Right cardiac atrium (tissue), 5 donors: ENCODE measurements at regions not wholly inside any gene's neighbourhood (a gene's known extent, or its start where the extent isn't known, plus 50 kb on each side); places are given as distances from the start of the nearest gene placed in this dataset.

Source experiments
- ATAC-seq, 2 donors: fragments of 200-7000 bp; cut with Tn5 transposase; one replicate each; pipeline versions ENCODE4 v1.8.0 to v1.9.1; 2020; ENCODE audit warnings: moderate library complexity in 2 of 2, mild to moderate bottlenecking in 1 of 2
- DNase-seq, 3 donors: peaks; one replicate each; pipeline ENCODE4 v3.0.0-alpha.2; 2020
- H3K27ac ChIP-seq: one replicate; pipeline ENCODE4 v1.5.1; 2013; ENCODE audit warnings: mild to moderate bottlenecking, low read length, control low read depth, moderate library complexity
- H3K27me3 ChIP-seq: one replicate; pipeline ENCODE4 v1.6.1; 2013; ENCODE audit not compliant: control insufficient read depth, insufficient read depth
- H3K4me1 ChIP-seq: one replicate; pipeline ENCODE4 v1.6.1; 2013; ENCODE audit warnings: low read length; ENCODE audit not compliant: control insufficient read depth, insufficient read depth
- H3K4me3 ChIP-seq: one replicate; pipeline ENCODE4 v1.5.1; 2013; ENCODE audit warnings: low read length, control low read depth
- H3K9me3 ChIP-seq: one replicate; pipeline ENCODE4 v1.6.1; 2013; ENCODE audit warnings: low read length; ENCODE audit not compliant: control insufficient read depth
- WGBS: extraction: QIAGEN DNeasy Blood & Tissue Kit; methylation state at CpG from one replicate; pipeline ENCODE4 v1.1.7; 2013; 5-methylcytosine and 5-hydroxymethylcytosine counted together
- intact Hi-C, 4 donors: fragments of 100-400 bp; cut with DNase I; formaldehyde crosslinking; loops; one replicate each; pipeline versions ENCODE4 v1.11.0 to v1.14.0; 2022 to 2023
- donor health status: healthy with polysubstance abuse.
- donor health status: DM: no; HTN: yes; CAD: no.
- donor health status: DM: no; HTN: no; CAD: no.
- donor health status: DM: no; HTN: yes; CAD: no; lungs with severe emphysema.
- donor health status: DM: yes; HTN: yes; CAD: no.

DNA sequence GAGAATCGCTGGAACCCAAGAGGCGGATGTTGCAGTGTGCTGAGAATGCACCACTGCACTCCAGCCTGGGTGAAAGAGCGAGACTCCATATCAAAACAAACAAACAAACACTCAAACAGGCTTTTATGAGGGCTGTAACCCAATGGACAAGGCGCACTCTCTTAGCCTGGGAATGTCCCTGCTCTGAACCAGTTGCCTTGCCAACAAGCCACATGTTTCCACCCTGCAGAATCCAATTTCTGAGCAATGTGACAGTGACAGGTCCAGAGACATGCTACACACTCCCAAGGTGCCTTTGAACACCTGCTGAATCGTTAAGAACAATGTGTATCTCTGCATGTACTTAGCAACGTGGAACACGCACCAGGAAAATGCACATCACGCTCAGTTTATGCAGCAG is 186.8 kb upstream of the AUTS2 start:
- Histone ChIP-seq H3K27ac (no peak overlapping the region), H3K4me1 (peaks cover 1% of the 10 kb centered on the region), H3K9me3 (no peaks in the 10 kb centered on the region), H3K27me3 (no peaks in the 10 kb centered on the region), H3K4me3 (no peak overlapping the region)
- 83% methylated on average over 8 of the region's 8 CpGs for WGBS
- intact Hi-C loops = loop anchor here in 1 of 4 donors (10.0 kb wide), 1 partner anchor 483 kb away; no protein-coding TSS in a partner anchor
- ATAC-seq = peak in 1 of 2 donors; percentile 35
- DNase-seq = no peak

DNA sequence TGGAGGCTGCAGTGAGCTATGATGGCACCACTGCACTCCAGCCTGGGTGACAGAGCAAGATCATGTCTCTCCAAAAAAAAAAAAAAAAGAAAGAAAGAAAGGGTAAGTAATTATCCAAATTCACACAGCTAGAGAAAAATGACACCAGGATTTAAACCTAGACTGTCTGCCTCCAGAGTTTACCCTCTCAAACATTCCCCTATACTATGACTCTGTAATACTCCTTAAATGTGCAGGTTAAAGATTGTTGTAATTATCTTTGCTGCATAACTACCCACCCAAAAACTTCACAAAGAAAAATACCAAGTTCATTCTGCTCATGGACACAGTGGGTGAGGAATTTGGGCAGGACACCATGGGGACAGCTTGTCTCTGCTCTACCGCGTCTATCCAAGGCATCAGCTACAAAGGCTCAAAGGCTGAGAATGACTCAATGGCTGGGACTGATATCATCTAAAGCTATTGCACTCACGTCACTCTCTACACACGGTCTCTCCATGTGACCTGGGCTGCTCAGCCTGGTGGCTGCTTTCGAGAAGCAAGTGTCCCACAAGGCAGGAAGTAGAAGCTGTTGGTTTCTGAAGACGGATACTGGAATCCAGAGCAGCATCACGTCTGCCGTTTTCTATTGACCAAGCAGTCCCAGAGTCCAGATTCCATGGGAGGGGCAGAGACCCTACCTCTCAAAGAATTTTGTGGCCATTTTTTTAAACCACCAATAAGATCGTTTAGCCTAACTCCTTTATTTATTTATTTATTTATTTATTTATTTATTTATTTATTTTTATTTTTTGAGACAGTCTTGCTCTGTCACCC is 185.7 kb upstream of the AUTS2 start:
- peaks cover 1% of the 10 kb centered on the region for H3K4me1 ChIP-seq
- no peaks in the 10 kb centered on the region for H3K27me3 ChIP-seq
- peak; percentile 93 to 99 for ATAC-seq
- H3K4me3 ChIP-seq = no peak overlapping the region
- DNase-seq = peak in 2 of 3 donors; percentile 67 to 78
- no peaks in the 10 kb centered on the region for H3K9me3 ChIP-seq
- intact Hi-C loops = loop anchor here in 1 of 4 donors (10.0 kb wide), 1 partner anchor 482 kb away; no protein-coding TSS in a partner anchor
- WGBS = 24% methylated on average over 9 of the region's 9 CpGs
- no peak overlapping the region for H3K27ac ChIP-seq

DNA sequence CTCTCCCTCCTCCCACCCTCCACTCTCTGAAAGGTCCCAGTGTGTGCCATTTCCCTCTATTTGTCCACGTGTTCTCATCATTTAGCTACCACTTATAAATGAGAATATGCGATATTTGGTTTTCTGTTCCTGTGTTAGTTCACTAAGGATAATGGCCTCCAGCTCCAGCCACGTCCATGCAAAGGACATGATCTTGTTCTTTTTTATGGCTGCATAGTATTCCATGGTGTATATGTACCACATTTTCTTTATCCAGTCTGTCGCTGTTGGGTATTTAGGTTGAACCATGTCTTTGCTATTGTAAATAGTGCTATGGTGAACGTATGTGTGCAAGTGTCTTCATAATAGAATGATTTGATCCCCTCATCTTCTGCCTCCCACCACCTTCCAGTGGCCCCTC is 183.7 kb upstream of the AUTS2 start:
- H3K27me3 ChIP-seq = no peaks in the 10 kb centered on the region
- DNase-seq = no peak
- H3K4me3 ChIP-seq = no peak overlapping the region
- peaks cover 1% of the 10 kb centered on the region for H3K4me1 ChIP-seq
- H3K9me3 ChIP-seq = no peaks in the 10 kb centered on the region
- intact Hi-C loops = loop anchor here in 1 of 4 donors (10.0 kb wide), 1 partner anchor 480 kb away; no protein-coding TSS in a partner anchor
- no peak overlapping the region for H3K27ac ChIP-seq
- no peak for ATAC-seq
- 95% methylated on average over 5 of the region's 5 CpGs for WGBS

DNA sequence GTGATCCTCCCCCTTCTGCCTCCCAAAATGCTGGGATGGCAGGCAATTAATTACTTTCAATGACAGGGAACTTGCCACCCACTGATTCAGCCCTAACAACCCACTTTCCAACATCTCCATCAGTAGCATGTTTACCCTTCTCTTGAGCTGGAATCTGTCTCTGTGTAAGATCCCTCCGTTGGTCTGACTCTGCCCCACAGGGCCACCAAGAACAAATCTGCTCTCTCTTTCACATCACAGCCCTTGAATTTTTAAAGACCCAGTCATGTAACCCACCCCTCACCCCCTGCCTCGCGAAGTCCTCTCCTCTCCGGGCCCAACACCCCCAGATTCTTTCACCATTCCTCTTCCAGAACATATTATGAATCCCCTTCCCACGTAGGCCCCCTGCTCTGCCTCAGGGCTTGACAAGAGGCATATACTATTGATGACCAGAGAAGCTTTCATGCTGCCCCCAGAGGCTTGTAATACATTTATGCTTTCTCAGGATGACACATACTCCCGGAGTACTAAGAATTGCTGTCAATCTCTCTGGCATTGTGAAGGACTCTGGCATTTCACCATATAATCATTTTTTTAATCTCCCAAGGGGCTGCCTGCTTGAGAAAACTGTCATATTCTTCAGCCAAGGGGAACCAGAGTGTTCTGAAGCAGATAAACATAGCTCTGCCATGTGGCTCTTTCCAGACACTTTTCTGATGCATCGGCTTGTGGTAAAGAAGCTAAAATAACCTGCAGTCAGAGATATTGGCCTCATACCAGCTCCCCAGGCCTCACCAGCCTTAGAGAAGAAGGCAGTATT is 179.2 kb upstream of the AUTS2 start:
- no peak overlapping the region for H3K4me3 ChIP-seq
- 60% methylated on average over 7 of the region's 7 CpGs for WGBS
- no peaks in the 10 kb centered on the region for H3K9me3 ChIP-seq
- intact Hi-C loops = loop anchor here in 1 of 4 donors (10.0 kb wide), 1 partner anchor 476 kb away; no protein-coding TSS in a partner anchor
- no peaks in the 10 kb centered on the region for H3K27me3 ChIP-seq
- DNase-seq (no peak), ATAC-seq (no peak)
- H3K4me1 ChIP-seq = no peaks in the 10 kb centered on the region
- H3K27ac ChIP-seq = no peak overlapping the region

- WGBS = 80% methylated on average over 5 of the region's 5 CpGs
- intact Hi-C loops = loop anchor here in 1 of 4 donors (10.0 kb wide), 1 partner anchor 475 kb away; no protein-coding TSS in a partner anchor
- Histone ChIP-seq H3K9me3 (no peaks in the 10 kb centered on the region), H3K27me3 (no peaks in the 10 kb centered on the region), H3K4me1 (no peaks in the 10 kb centered on the region), H3K27ac (no peak overlapping the region), H3K4me3 (no peak overlapping the region)
- ATAC-seq (no peak), DNase-seq (no peak)
Measured at GRCh38 chr7:69419934-69420333, 178.3 kb upstream of the AUTS2 start.

DNA sequence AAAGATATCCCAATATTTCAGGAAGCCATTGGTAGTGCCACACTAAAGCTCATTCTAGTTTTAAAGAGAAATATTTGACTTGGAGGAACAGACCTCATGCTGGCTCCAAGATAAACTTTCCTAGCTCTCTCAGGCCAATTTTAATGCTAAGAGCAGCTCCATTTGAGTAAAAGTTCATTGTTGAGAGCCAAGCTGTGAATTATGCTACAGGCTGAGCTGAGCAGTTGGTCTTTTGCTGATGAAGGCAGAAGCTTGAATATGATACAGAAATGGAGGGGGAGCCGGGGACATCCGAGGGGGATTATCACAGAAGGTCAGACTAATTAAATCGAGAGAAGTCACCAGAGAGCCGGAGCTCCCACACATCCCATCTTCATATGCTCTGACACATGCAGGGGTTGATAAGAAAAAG is 175.7 kb upstream of the AUTS2 start:
- Histone ChIP-seq H3K4me1 (no peaks in the 10 kb centered on the region), H3K4me3 (no peak overlapping the region), H3K27ac (no peak overlapping the region), H3K27me3 (no peaks in the 10 kb centered on the region), H3K9me3 (no peaks in the 10 kb centered on the region)
- 36% methylated on average over 4 of the region's 4 CpGs for WGBS
- intact Hi-C loops = no loop called here
- ATAC-seq = peak; percentile 63 to 80
- DNase-seq = no peak

DNA sequence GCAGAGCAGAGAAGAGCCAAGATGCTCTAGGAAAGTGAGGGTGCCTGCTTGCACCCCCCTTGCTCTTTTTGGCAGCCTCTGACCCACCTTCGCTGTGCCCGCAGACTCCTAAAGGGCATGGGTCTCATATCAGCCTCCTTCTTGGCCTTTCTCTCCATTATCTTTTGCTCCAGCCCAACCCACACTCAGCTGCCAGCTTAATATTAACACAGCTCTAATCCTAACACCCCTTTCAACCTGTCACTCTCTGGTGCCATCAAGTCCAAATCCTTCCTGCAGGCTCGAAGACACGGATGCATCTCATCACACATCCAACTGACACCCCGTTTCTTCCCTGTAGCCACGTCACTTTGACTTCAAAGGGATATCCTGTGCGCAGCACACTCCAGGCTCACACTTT is 171.6 kb upstream of the AUTS2 start:
- H3K27ac ChIP-seq = no peak overlapping the region
- no peaks in the 10 kb centered on the region for H3K27me3 ChIP-seq
- WGBS = 67% methylated on average over 7 of the region's 7 CpGs
- ATAC-seq (no peak), DNase-seq (no peak)
- intact Hi-C loops = no loop called here
- H3K4me1 ChIP-seq = peaks cover 2% of the 10 kb centered on the region
- H3K4me3 ChIP-seq = no peak overlapping the region
- no peaks in the 10 kb centered on the region for H3K9me3 ChIP-seq

GRCh38 chr7:69428089-69428488 is 170.2 kb upstream of the AUTS2 start:
- no peaks in the 10 kb centered on the region for H3K27me3 ChIP-seq
- no peak overlapping the region for H3K27ac ChIP-seq
- 68% methylated on average over 4 of the region's 4 CpGs for WGBS
- no peak overlapping the region for H3K4me3 ChIP-seq
- intact Hi-C loops = no loop called here
- DNase-seq (no peak), ATAC-seq (no peak)
- no peaks in the 10 kb centered on the region for H3K9me3 ChIP-seq
- peaks cover 2% of the 10 kb centered on the region for H3K4me1 ChIP-seq

- 5% methylated on average over 16 of the region's 16 CpGs for WGBS
- DNase-seq = peak; percentile 80 to 93 (median 92)
- ATAC-seq = peak; percentile 88 to 92
- no peaks in the 10 kb centered on the region for H3K9me3 ChIP-seq
- no peak overlapping the region for H3K27ac ChIP-seq
- peaks cover 2% of the 10 kb centered on the region for H3K4me1 ChIP-seq
- H3K27me3 ChIP-seq = no peaks in the 10 kb centered on the region
- intact Hi-C loops = no loop called here
- peak overlapping the region; percentile 17 for H3K4me3 ChIP-seq
Measured at GRCh38 chr7:69429911-69430383, 168.3 kb upstream of the AUTS2 start.

DNA sequence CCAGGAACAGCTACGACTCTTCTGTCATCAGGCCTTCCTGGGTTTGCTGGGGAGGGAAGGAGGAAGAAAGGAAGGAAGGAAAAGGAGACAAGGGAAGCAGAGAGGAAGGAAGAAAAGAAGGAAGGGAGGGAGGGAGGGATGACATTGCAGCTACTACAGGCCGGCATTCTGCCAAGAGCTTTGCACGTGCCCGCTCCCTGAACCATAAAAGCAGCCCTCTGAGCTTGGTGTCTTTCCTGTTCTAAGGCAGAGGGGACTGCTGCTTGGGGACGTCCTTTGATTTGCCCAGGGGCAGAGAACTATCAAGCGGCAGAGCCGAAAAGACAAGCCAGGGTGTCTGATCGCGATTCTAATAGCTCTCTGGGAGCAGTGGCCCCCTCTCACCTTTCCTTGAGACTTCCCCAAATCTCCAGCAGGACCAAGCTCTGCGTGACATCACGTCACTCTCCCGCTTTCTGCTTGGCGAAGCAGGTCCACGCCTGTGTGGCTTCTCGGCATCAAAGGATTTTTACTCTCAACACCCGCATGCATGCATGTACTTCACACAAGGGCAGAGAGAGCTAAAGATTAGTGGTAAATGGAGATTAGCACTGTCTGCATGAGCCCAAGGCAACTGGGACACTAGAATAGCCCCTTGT is 167.8 kb upstream of the AUTS2 start:
- H3K4me3 ChIP-seq = peak overlapping the region; percentile 17
- H3K9me3 ChIP-seq = no peaks in the 10 kb centered on the region
- H3K27ac ChIP-seq = no peak overlapping the region
- H3K27me3 ChIP-seq = no peaks in the 10 kb centered on the region
- WGBS = 23% methylated on average over 16 of the region's 16 CpGs
- ATAC-seq (peak; percentile 53 to 60), DNase-seq (peak; percentile 43 to 78 (median 71))
- intact Hi-C loops = no loop called here
- peaks cover 2% of the 10 kb centered on the region for H3K4me1 ChIP-seq
